ENCODE measurements at regions not wholly inside any gene's neighbourhood (a gene's known extent, or its start where the extent isn't known, plus 50 kb on each side); places are given as distances from the start of the nearest gene placed in this dataset.

DNA sequence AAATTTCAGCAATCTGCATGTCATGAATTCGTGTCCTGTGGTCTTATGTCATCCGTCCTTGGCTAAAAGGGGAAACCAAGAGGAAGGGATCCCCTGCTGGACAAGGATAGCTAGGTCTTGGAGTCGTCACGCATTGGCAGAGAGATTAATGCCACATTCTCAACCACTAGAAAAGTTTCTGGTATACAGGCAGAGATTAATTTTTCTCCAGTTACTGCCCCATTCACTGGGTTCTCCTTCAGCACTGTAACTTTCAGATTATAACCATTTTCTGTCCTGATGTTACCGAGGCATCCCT is 1060.6 kb upstream of the AUTS2 start:
- no peaks in the 10 kb centered on the region for H3K36me3 ChIP-seq
- intact Hi-C loops (cut with DNase I), result no loop called here
- H3K27me3 ChIP-seq, result no peaks in the 10 kb centered on the region
- TF ChIP-seq, protein P1, sequence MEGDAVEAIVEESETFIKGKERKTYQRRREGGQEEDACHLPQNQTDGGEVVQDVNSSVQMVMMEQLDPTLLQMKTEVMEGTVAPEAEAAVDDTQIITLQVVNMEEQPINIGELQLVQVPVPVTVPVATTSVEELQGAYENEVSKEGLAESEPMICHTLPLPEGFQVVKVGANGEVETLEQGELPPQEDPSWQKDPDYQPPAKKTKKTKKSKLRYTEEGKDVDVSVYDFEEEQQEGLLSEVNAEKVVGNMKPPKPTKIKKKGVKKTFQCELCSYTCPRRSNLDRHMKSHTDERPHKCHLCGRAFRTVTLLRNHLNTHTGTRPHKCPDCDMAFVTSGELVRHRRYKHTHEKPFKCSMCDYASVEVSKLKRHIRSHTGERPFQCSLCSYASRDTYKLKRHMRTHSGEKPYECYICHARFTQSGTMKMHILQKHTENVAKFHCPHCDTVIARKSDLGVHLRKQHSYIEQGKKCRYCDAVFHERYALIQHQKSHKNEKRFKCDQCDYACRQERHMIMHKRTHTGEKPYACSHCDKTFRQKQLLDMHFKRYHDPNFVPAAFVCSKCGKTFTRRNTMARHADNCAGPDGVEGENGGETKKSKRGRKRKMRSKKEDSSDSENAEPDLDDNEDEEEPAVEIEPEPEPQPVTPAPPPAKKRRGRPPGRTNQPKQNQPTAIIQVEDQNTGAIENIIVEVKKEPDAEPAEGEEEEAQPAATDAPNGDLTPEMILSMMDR (IDR thresholded peaks at IDR 0.05), result no peak
- H3K4me1 ChIP-seq, result no peaks in the 10 kb centered on the region
- H3K27ac ChIP-seq, result no peak overlapping the region
- H3K4me3 ChIP-seq, result no peak overlapping the region
- DNase-seq (ENCODE audit: low spot score in 2 of 2), result no peak
- no peaks in the 10 kb centered on the region for H3K9me3 ChIP-seq

DNA sequence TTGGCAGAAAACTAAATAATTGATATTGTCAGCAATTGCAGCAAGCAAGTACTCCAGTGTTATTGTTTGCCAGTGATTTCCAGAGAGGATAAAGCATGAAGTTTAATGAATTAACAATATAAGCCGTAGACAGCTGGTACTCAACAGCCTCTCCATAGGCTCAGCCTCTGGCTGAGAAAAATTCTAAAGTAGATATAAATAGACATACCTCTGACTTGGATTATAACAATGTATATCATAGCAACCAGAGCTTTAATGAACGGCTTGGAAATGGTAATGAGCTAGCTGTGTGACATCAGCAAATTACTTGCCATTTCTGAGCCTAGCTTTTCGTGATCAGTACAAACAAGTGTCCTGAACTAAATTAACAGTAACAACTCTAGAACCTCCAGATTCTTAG is 1055.4 kb upstream of the AUTS2 start:
- intact Hi-C loops (cut with DNase I), result no loop called here
- Histone ChIP-seq H3K4me3 (no peak overlapping the region), H3K36me3 (no peaks in the 10 kb centered on the region), H3K9me3 (no peaks in the 10 kb centered on the region), H3K27ac (no peak overlapping the region), H3K4me1 (no peaks in the 10 kb centered on the region), H3K27me3 (no peaks in the 10 kb centered on the region)
- TF ChIP-seq, protein P1 (IDR thresholded peaks at IDR 0.05), result no peak
- no peak for DNase-seq (ENCODE audit: low spot score in 2 of 2)

DNA sequence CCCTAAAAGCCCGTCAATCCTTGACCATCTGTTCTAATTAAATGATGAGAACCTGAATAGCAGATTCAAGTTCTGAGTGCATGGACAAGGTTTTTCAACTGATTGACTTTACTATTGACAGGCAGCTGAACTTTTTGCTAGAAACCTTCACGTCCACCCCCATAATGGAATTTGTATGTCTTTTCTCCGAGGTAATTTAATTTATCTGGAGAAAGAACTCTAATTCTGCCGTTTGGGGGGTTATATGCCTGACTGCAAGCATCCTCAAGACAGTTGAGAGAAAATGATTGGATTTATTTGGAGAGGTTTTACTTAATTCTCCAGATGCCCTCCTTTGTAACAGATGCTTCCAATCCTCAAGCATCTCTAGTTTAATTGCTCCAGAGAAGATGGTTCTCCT is 1053.4 kb upstream of the AUTS2 start:
- no peak for DNase-seq (ENCODE audit: low spot score in 2 of 2)
- Histone ChIP-seq H3K27ac (no peak overlapping the region), H3K4me3 (no peak overlapping the region), H3K4me1 (no peaks in the 10 kb centered on the region), H3K36me3 (no peaks in the 10 kb centered on the region), H3K27me3 (no peaks in the 10 kb centered on the region), H3K9me3 (no peaks in the 10 kb centered on the region)
- intact Hi-C loops (cut with DNase I), result no loop called here
- TF ChIP-seq, protein P1 (IDR thresholded peaks at IDR 0.05), result no peak

DNA sequence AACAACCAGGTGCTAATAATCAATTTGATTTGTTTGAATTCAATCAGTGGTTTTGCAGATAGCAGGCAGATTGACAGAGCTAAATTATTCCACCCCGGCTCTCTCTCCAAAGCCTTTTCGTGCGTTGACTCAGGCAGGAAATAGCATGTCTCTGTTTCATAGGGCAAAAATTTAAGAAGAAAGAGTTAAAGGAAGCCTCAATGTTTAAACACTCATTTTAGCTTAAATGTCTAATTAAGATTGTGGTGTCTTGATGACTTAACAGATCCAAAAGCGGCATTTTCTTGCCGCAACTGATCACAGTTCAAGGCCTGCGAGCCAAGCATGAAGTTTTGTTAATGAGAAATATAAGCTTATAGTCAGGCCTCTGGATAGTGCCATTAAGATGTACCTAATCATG is 1051.1 kb upstream of the AUTS2 start:
- no peaks in the 10 kb centered on the region for H3K27me3 ChIP-seq
- H3K4me1 ChIP-seq, result no peaks in the 10 kb centered on the region
- H3K9me3 ChIP-seq, result no peaks in the 10 kb centered on the region
- no peak overlapping the region for H3K4me3 ChIP-seq
- H3K27ac ChIP-seq, result no peak overlapping the region
- no peak for DNase-seq (ENCODE audit: low spot score in 2 of 2)
- TF ChIP-seq, protein P1 (IDR thresholded peaks at IDR 0.05), result no peak
- intact Hi-C loops (cut with DNase I), result no loop called here
- no peaks in the 10 kb centered on the region for H3K36me3 ChIP-seq

DNA sequence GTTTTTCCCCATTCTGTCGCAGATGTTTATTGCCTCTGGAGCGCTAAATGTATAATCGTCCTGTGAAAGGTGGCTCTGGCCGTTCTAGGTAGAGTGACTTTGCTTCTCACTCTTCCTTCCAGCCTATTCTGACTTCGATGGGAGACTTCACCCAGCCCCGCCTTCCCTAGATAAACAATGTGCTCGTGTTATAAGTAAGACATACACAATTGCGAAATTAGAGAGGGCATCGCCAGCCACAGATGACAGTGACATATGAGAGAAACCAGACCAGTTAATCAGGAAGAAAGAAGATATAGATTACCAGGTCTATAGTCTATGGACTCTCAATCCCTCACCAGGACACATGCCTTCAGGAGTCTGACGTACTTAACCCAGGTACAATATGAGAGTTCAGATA is 1050.5 kb upstream of the AUTS2 start:
- no peaks in the 10 kb centered on the region for H3K9me3 ChIP-seq
- intact Hi-C loops (cut with DNase I), result no loop called here
- no peaks in the 10 kb centered on the region for H3K4me1 ChIP-seq
- H3K27me3 ChIP-seq, result no peaks in the 10 kb centered on the region
- no peak overlapping the region for H3K4me3 ChIP-seq
- no peak overlapping the region for H3K27ac ChIP-seq
- TF ChIP-seq, protein P1 (IDR thresholded peaks at IDR 0.05), result no peak
- DNase-seq (ENCODE audit: low spot score in 2 of 2), result no peak
- no peaks in the 10 kb centered on the region for H3K36me3 ChIP-seq

DNA sequence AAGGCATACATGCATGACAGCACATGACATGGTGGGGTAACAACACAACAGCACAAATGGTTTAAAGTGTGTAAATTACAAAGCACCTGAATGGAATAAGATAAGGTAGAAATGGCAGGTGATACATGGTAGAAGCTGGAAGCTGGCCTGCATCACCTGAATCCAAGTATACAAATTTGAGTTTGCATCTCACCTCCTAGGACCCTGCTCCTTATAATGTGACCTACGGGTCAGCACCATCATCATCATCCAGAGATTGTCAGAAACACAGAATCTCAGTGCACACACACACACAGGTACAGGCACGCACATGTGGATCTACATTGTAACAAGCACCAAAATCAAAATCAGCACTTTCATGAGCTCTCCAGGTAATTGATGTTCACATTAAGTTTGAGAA is 1048.2 kb upstream of the AUTS2 start:
- H3K4me3 ChIP-seq, result no peak overlapping the region
- DNase-seq (ENCODE audit: low spot score in 2 of 2), result no peak
- H3K9me3 ChIP-seq, result no peaks in the 10 kb centered on the region
- TF ChIP-seq, protein P1 (IDR thresholded peaks at IDR 0.05), result no peak
- H3K36me3 ChIP-seq, result no peaks in the 10 kb centered on the region
- H3K27ac ChIP-seq, result no peak overlapping the region
- no peaks in the 10 kb centered on the region for H3K4me1 ChIP-seq
- H3K27me3 ChIP-seq, result no peaks in the 10 kb centered on the region
- intact Hi-C loops (cut with DNase I), result no loop called here
